Germinal center (tissue), 1 donor: ENCODE measurements at regions not wholly inside any gene's neighbourhood (a gene's known extent, or its start where the extent isn't known, plus 50 kb on each side); places are given as distances from the start of the nearest gene placed in this dataset.

Experiments used
- DNase-seq: peaks from one replicate; pipeline ENCODE4 v3.0.0; 2012; ENCODE audit warnings: mixed read lengths, low spot score

DNA sequence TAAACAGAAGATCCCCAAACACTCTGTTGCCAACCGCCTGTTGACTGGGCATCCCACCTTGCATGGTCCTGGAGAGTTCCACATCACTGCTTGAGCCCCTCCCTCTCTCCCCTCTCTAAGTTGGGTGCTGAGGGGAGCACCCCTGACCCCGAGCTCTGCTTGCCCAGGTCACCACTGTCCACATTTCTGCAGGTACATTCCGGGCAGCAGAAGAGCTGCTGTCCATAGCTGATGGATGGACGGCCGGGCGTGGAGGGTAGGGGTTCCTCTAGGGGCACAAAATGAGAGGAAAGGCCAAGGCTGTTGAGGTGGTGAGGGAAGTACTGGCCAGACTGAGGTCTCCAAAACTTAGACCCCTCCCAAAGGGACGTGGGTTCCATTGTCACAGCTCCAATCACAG, 227.4 kb upstream of the PPP2R2D start:
- DNase-seq, result no peak

DNA sequence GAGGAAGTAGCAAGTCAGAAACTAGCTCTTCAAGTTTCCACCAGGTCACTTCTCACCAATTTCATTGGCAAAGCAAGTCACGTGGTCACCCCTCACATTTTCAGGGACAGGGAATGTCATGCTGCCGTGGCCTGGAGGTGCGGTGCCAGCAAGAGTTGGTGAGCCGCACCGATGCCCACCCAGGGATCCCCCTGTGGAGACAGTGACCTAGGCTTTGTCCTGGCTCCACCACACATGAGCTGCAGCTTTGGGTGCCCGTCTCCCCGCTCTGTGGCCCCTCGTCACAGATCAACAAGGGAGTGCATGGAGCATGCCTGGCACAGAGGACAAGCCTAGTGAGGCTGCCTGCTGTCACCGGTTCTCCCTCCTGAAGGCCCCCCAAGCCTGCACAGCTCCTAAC, 226.7 kb upstream of the PPP2R2D start:
- DNase-seq, result no peak

DNA sequence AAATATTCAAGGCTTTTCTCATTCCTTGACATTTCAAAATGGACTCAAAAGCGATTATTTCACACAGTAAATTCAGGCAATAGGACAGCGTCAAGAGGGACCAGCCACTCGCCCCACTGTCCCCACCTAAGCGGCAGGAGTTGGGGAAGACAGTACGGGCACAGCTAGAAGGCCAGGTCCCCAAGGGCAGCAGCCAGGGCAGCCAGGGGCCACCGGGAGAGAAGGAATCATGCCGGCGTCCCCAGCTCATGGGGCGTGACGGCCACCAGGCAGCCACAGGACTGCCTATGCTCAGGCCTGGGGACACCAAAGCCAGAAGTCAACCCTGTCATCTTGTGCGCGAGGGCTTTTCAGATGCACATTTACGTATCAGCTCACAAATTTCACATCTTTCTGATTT, 225.7 kb upstream of the PPP2R2D start:
- DNase-seq, result no peak

DNA sequence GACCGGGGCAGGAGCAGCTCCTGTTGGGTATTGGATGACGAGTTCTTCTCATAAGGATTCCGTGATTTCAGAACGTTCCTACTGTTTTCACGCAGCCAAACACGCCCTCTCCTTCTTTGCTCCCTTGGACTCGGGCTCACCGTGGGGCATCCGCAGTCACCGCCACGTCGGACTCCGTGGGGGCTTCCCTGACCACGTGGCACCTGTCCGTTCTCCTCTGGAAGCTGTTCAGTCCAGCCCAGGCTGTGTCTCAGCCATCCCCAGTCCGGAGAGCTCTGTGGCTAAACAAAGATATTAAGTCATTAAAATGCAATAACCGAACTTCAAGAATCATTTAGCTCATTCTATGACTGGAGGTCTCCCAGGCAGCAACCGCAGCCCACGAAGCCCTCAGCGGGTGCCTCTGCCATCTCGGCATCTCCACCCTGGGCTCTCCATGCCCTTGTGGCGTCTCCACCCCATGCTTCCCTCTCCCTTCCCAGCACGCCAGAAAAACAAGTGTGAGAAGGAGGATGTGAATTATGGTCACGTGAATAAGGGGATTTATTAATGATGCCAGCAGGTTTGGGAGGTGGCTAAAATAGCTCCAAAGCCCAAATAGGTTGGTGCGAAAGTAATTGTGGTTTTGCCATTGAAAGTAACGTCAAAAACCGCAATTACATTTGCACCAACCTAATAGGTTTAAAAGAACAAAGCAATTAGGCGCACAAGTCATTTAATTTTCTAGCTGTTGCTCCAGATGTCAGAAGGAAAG, 224.6 kb upstream of the PPP2R2D start:
- no peak for DNase-seq

DNA sequence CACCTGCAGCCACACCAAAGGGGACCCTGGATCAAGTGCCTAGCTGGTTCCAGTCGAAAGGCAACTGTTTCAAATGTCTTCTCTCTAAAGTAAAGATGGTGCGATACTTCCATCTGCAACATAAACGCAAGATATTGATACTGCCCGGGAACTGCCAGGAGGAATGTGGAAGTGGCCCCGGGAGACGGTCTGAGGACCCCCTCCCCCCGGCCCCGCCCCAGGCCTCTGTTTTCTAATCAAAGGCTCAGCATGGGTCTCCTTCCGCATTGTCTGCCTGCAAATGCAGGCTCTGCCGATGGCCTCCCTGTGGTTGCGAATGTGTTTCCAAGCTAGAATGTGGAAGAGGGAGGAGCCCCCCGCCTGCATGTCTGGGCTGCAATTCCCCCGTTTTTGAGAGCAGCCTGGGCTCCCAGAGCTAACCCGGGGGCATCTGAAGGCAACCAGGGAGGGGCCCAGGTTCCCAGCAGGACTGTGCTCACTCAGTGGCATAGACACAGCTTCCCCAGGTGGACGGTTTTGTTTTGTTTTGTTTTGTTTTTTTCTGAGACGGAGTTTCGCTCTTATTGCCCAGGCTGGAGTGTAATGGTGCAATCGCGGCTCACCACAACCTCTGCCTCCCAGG, 223.9 kb upstream of the PPP2R2D start:
- DNase-seq, result no peak

DNA sequence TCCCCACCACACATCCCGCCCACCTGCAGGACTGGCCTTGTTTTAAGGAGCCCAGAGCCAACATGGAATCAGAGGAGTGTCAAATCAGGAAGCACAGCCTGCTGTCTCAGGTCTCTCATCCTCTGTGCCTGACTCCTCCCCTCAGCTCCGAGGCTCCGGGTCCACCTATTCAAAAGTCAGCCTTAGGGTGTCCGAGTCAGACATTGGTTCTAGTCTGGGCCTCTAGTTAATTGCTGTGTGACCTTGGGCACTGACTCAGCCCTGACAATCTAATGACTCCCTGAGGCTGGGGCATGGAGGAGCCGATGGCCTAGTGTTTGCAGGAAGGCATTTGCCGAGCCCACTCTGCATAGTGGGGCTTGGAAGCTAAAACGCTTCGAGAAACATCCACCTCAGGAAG, 223.1 kb upstream of the PPP2R2D start:
- no peak for DNase-seq

DNA sequence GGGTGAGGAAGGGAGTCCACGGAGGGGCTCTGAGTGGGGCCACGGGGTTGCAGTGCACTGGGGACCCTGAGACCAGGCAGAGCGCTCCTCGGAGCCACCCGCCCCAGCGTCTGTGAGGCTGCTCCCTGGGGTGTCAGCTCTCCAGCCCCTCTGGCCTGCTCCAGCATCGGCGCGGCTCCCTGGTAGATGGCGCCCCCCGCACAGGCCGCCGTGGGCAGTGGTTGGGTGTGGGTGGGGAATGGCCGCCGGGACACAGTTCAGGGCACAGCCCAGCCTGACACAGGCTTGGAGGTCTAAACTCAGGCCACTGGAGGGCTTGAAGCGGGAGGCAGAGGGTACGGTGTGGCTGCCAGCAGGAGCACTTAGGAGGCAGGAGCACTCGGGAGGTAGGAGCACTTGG, 222.6 kb upstream of the PPP2R2D start:
- no peak for DNase-seq

DNA sequence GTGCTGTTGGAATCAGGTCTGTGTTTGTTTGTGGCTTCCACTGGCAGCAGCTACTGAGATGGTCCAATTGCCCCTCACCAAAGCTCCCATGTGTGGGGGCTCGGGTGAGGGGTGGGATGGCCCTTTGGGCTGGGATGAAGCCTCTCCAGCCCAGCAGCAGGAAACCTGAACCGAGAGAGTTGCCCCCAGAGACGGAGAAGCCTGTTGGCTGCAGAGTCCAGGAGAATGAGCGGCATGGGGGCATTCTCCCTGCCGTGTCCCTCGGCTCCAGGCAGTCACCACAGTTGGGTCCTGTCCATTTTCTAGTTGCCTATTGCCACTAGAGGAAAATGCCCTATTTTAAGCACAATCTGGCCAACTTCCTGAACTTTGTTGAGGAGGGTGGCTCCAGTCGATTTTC, 222.2 kb upstream of the PPP2R2D start:
- no peak for DNase-seq

DNA sequence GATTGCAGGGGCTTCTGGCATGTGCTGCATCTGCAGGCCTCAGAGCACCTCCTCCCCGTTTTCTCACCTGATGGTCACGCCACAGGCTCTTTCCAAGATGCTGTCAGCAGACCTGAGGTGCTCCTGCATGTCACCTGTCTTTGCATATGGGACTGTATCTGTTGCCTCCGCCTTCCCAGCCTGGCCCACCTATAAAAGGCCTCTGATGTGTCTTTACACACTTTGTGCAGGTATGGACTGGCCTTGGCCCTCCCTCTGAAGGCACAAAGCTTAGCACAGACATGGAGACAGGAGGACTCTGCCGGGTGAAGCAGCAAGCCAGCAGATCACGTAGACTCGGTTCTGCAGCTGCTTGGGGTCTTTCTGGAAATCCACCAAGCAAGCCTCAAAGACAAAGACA, 220.9 kb upstream of the PPP2R2D start:
- DNase-seq, result no peak

DNA sequence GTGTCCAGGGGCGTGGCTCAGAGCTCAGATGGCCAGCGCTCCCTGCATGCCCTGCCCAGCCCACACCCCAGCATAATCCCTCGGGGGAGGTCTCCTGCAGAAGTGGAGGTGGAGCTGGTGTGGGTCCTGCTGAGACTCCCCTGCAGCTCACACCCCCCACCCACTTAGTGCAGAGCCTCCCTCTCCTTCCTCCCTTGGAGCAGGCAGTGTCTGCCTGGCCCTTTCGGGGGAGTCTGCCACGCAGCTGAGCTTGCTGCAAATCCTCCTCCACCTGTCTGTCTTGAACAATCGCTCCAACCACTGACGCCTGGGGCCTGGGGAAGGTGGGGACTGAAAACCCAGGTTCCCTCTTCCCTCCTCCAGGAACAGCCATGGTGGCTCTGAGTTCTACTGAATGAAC, 219.7 kb upstream of the PPP2R2D start:
- DNase-seq, result no peak

DNA sequence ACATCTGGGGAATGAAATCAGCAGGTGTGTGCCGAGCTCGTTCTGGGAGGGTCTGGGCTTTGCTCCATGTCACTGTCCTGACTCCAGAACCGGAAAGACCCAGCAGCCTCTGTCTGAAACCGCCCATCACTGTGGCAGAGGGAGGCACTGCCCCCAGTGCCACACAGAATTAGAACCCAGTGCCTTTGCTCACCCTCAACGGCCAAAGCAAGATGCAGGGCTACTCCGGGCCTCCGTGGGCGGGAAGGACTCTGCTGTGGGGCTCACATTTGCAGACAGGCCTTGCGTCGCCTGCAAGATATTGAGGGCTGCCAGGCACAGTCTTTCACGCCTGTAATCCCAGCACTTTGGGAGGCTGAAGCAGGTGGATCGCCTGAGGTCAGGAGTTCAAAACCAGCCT, 219.2 kb upstream of the PPP2R2D start:
- DNase-seq, result no peak

DNA sequence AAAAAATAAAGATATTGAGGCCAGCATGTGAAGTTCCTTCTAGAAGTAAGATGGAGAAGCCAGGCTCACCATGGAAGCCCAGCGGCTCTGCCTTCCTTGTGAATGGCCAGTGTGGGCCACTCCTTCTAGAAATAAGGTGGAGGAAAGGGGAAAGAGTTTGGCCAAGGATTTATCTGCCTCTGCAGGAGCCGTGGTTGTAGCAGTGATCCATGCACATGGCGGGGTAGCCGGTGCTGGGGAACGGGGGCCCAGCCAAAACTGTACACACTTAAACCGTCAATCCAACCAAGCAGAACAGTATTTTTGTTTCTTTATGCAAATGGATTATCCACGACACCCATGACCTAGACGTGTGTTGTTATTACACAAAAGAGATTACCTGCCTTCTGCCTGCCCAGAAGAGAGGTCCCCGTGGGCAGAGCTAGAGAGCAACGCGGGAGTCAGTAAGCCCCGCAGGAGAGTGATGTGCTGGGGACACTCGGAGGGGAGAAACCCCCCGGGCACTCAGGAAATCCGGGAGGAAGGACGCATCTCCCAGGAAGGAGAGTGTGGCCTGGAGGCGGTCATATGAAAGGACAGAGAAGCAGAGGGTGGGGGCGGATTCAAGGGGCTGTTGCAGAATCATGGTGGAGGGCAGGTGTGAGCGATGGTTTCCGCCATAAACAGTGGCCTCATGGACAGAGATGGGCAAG, 218.4 kb upstream of the PPP2R2D start:
- no peak for DNase-seq

DNA sequence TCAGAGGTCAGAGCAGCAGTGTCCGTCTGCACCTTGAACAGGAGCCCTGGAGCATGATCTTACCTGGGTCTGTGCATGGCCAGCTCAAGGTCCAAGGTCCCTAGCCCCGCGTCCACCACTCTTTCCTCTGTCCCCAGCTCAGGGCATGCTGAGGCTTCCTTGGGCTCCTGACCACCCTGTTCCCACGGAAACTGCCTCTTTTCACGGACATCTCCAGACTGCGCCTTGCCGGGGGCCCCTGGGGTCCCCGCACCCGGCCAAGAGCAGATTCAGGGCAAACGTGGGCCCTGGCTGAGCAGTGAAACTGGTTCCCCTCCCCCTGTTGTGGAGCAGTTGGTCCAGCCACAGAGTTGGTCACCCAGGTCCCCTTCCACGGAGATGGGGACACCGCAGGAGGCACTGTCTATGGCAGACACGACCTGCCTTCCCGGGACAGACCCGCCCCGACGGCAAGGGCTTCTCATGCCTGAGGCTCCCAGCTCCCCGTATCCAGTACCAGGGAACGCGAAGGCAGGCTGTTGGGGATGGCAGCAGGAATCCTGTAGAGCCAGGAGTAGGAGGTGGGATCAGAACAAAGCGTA, 217.4 kb upstream of the PPP2R2D start:
- DNase-seq, result no peak

DNA sequence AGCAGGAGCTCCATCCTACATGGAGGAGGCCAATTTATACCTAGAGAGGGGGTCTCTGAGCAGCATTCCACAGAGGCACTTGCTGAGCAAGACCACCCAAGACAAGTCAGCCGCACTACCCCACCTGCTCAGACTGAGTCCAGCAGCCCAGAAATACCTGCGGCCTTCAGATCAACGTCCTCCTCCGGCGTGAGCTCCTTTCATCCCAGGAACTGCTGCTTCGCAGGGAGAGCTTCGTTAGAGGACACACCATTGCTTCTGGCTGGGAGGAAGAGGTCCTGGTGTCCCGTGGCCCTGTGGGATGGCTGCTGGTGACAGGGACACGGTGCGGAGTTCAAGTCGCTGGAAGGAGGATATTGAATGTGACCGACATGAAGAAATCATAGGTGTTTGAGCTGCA, 216.9 kb upstream of the PPP2R2D start:
- no peak for DNase-seq

DNA sequence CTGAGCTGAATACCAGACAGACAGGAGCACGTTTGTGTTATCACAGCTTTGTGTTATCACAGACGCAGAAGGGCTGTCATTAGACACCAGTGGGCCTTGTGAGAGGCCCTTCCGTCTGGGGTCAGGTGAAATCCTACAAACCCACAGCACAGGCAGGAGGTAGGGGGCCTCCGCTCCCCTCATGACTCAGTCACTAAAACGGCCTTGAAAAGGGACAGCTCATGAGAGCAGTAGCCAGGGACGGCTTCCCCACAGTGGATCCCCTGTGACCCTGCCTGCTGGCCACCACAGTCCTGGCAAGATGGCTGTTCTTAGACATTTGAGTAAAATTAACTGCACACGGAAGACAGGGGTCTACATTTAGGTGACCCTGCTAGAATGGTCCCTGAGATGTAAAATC, 215.8 kb upstream of the PPP2R2D start:
- no peak for DNase-seq

DNA sequence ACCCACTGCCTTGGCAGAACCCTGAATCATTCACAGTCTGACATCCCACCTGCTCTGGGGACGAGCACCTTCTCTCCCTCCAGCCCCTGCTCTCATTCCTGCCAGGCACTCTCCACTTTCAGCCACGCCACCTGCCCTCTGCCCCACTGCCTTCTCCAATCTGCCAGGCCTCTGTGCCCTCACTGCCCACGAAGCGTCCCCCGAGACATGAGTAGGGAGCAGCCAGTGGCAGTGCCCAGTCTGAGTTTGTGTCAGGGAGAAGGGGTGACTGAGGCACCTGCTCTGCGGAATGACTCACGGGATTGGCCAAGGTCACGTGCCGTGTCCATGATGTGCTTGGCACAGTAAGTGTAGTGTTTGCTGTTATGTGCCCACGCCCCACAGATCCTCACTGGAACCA, 215.2 kb upstream of the PPP2R2D start:
- no peak for DNase-seq

DNA sequence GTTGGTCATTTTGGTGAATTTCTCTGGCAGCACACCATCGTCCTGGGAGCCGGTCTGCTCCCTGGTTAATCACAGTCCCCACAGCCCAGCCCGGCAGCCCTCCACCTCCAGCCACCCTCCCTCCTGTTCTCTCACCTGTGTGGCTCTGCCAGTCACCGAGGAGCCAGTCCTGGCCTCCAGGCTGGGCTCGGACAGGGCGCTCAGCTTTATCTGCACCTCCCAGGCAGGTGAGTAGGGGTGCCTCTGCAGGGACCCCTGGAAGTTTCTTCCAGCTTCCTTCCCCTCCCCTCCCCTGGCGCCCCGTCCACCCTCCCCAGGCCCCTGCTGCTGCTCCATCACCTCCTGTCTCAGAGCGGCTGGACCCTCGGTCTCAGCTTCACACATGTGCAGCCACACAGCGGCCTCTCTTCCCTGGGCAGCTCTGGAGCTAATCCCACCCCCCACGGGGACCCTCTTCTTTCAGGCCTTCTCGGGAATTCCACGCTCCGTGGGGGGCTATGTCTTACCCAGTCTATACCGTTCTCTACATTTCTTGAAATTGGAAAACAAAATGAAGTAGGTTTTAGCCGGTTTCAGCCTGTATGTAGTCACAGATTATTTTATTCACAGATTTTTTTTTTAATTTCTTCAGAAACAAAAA, 213.9 kb upstream of the PPP2R2D start:
- no peak for DNase-seq

DNA sequence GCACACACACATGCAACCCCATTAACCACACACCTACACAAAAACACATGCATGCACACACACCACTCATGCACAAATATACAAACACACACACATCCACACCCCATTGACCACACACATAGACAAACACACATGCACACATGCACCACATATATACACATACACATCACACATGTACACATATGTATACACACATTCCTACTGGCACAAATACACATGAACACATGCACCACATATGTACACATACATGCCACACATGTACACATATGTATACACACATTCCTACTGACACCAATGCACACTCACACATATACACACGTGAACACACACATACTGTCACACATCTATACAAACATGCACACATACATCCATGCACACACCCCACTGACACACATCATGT, 212.5 kb upstream of the PPP2R2D start:
- DNase-seq, result no peak

DNA sequence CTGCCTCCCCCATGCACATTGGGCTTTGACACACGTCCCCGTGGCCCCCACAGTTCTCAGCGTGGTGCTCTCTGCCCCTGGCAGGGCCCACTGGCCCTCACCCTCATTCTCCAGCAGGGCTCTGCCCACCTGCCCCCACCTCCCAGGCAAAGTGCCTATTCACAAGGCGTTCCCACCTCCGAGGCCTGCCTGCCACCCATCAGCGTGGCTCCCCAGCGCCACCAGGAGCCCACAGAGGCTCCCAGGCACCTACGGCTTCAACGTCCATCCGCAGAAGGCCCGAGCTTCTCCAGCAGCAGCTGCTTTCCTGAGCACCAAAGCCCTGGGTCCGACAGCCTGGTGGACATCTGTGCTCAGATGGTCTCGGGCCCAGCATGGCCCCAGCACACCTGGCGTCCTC, 211.8 kb upstream of the PPP2R2D start:
- DNase-seq, result no peak

DNA sequence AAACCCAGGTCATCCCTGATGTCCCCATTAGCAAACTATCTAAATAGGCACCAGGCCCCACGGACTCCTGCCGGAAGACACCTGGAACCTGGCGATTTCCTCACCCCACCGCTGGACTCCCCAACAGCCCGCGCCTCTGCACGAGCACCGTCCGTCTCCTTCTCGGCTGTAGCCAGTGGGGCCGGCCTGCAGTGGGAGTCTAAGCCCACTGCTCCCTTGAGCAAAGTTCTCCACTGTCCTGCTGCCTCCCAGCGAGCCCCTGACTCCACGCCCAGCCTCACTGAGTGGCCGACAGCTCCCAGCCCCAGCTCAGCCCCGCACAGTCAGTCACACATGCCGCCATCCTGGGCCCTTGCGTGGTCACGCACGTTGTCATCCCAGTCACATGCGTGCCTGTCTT, 211.3 kb upstream of the PPP2R2D start:
- DNase-seq, result no peak

DNA sequence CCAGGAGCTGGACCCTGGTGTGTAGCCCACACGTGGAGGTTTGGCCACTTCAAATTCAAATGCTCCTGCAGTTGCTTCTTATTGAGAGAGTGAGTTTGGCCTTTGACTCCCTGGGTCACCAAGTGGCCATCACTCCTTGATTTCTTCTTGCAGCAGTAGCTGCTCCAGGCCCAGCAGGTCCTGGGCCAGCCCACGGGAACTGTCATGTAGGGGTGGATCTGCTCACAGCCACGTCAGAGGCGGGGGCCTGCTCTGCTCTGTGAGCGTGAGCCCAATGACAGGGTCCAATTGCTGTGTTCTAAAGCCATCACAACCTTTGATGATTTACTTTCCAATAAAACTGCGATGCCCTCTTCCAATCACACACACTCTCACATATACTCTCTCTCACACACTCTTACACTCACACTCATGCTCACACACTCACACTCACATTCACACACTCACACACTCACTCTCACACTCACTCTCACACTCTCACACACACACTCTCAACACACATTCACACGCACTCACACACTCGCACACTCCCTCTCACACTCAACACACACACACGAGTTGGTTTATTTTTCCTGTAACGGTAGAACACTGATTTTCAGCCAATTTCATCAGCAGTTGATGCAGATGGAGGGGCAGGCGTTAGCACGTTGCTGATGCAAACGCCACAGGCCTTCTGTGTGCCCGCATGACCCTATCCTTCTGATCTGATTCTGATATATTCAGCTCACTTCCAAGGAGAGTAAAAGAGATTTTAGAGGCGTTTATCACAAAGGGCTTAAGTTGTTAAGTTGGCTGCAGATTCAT, 210.7 kb upstream of the PPP2R2D start:
- no peak for DNase-seq

DNA sequence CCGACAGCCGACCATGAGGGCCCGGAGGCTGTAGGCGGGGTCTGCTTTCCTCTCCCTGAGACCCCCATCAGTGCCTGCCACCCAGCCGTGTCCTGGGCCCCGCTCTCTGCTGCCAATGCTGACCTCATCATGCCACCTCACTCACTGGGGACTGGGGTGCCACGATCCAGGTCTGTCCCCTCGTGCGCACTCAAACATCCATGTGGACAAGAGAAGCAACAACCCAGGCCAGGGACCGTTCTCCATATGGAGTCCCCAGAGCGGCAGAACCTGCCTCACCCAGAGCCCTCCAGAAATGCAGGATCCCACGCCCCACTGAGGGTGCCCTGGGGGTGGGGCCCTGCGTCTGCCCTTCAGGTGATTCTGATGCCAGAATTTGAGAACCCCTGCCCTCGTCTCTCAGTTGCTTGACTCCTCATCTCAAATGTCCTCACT, 210.0 kb upstream of the PPP2R2D start:
- no peak for DNase-seq
